ENCODE measurements at regions not wholly inside any gene's neighbourhood (a gene's known extent, or its start where the extent isn't known, plus 50 kb on each side); places are given as distances from the start of the nearest gene placed in this dataset.

GRCh38 chr6:105619971-105620741, 217.3 kb upstream of the PREP start:
- intact Hi-C loops (cut with DNase I, micrococcal nuclease): no loop called here
- Mint-ChIP-seq H3K9me3 (no peaks in the 10 kb centered on the region), H3K27me3 (peaks cover 7% of the 10 kb centered on the region), H3K4me1 (ENCODE audit: low read depth) (no peaks in the 10 kb centered on the region), H3K4me3 (no peak overlapping the region), H3K27ac (no peak overlapping the region), H3K36me3 (ENCODE audit: low read depth) (no peaks in the 10 kb centered on the region)
- TF ChIP-seq CTCF (IDR thresholded peaks at IDR 0.05): no peak
- ChIA-PET POLR2A (interaction anchor here (0.6 kb wide), 1 partner anchor 37 kb away, joined by 3 read pairs; no protein-coding TSS in a partner anchor), CTCF (interaction anchor here (0.9 kb wide), 1 partner anchor 215 kb away, joined by 3 read pairs; no protein-coding TSS in a partner anchor)
- DNase-seq (no peak), ATAC-seq (ENCODE audit: poor library complexity) (no peak)
- no peaks in the 10 kb centered on the region for H3K9me3 ChIP-seq (ENCODE audit: control insufficient read depth in 1 of 2, insufficient read depth in 1 of 2, low read length in 2 of 2)
- no peak overlapping the region for H3K27ac ChIP-seq (ENCODE audit: low read depth in 1 of 2, low read length in 2 of 2)
- no peaks in the 10 kb centered on the region for H3K36me3 ChIP-seq (ENCODE audit: insufficient read depth, low read length)
- H3K4me1 ChIP-seq (ENCODE audit: insufficient read depth, low read length): no peaks in the 10 kb centered on the region
- H3K4me3 ChIP-seq (ENCODE audit: low read length): no peak overlapping the region
- no peaks in the 10 kb centered on the region for H3K27me3 ChIP-seq (ENCODE audit: control insufficient read depth in 1 of 2, insufficient read depth in 2 of 2, low read length in 2 of 2)

GRCh38 chr6:105618247-105618646, 215.4 kb upstream of the PREP start:
- ChIA-PET POLR2A (no interaction called here), CTCF (no interaction called here)
- Mint-ChIP-seq H3K9me3 (no peaks in the 10 kb centered on the region), H3K4me3 (no peak overlapping the region), H3K36me3 (ENCODE audit: low read depth) (no peaks in the 10 kb centered on the region), H3K27me3 (peaks cover 7% of the 10 kb centered on the region), H3K27ac (no peak overlapping the region), H3K4me1 (ENCODE audit: low read depth) (no peaks in the 10 kb centered on the region)
- DNase-seq: no peak
- Histone ChIP-seq H3K27me3 (ENCODE audit: control insufficient read depth in 1 of 2, insufficient read depth in 2 of 2, low read length in 2 of 2) (no peaks in the 10 kb centered on the region), H3K4me1 (ENCODE audit: insufficient read depth, low read length) (no peaks in the 10 kb centered on the region), H3K27ac (ENCODE audit: low read depth in 1 of 2, low read length in 2 of 2) (no peak overlapping the region), H3K9me3 (ENCODE audit: control insufficient read depth in 1 of 2, insufficient read depth in 1 of 2, low read length in 2 of 2) (no peaks in the 10 kb centered on the region), H3K4me3 (ENCODE audit: low read length) (no peak overlapping the region), H3K36me3 (ENCODE audit: insufficient read depth, low read length) (no peaks in the 10 kb centered on the region)
- intact Hi-C loops (cut with DNase I, micrococcal nuclease): no loop called here
- ATAC-seq (ENCODE audit: poor library complexity): no peak
- no peak for TF ChIP-seq CTCF (IDR thresholded peaks at IDR 0.05)

- ChIA-PET CTCF (no interaction called here), POLR2A (no interaction called here)
- no peak for TF ChIP-seq CTCF (IDR thresholded peaks at IDR 0.05)
- no peak overlapping the region for H3K27ac Mint-ChIP-seq
- Histone ChIP-seq H3K9me3 (ENCODE audit: control insufficient read depth in 1 of 2, insufficient read depth in 1 of 2, low read length in 2 of 2) (no peaks in the 10 kb centered on the region), H3K4me3 (ENCODE audit: low read length) (no peak overlapping the region), H3K36me3 (ENCODE audit: insufficient read depth, low read length) (no peaks in the 10 kb centered on the region), H3K27ac (ENCODE audit: low read depth in 1 of 2, low read length in 2 of 2) (no peak overlapping the region), H3K27me3 (ENCODE audit: control insufficient read depth in 1 of 2, insufficient read depth in 2 of 2, low read length in 2 of 2) (no peaks in the 10 kb centered on the region), H3K4me1 (ENCODE audit: insufficient read depth, low read length) (no peaks in the 10 kb centered on the region)
- H3K36me3 Mint-ChIP-seq (ENCODE audit: low read depth): no peaks in the 10 kb centered on the region
- DNase-seq: no peak
- H3K27me3 Mint-ChIP-seq: peaks cover 7% of the 10 kb centered on the region
- no peak overlapping the region for H3K4me3 Mint-ChIP-seq
- no peak for ATAC-seq (ENCODE audit: poor library complexity)
- intact Hi-C loops (cut with DNase I, micrococcal nuclease): no loop called here
- H3K4me1 Mint-ChIP-seq (ENCODE audit: low read depth): no peaks in the 10 kb centered on the region
- no peaks in the 10 kb centered on the region for H3K9me3 Mint-ChIP-seq
Observed at GRCh38 chr6:105616521-105616920, 213.6 kb upstream of the PREP start.
